Left forelimb (tissue), 1 donor: ENCODE measurements at regions not wholly inside any gene's neighbourhood (a gene's known extent, or its start where the extent isn't known, plus 50 kb on each side); places are given as distances from the start of the nearest gene placed in this dataset.
"Not testable (repeated sequence)": the region's sequence is repeated elsewhere in the genome, so short reads cannot be mapped to it uniquely, and the experiment has no call there.

Experiments used
- DNase-seq: peaks from one replicate; pipeline ENCODE4 v3.0.0-alpha.2; 2018; ENCODE audit warnings: low spot score

- no peak for DNase-seq
Measured at GRCh38 chr10:10038348-10038747, 979.3 kb upstream of the CELF2 start.

- DNase-seq = no peak
Measured at GRCh38 chr10:10039595-10039994, 978.1 kb upstream of the CELF2 start.

- no peak for DNase-seq
Measured at GRCh38 chr10:10043083-10043482, 974.6 kb upstream of the CELF2 start.

GRCh38 chr10:10044922-10045764 is 972.5 kb upstream of the CELF2 start:
- no peak for DNase-seq

- DNase-seq = no peak
Measured at GRCh38 chr10:10045765-10046028, 972.0 kb upstream of the CELF2 start.

- no peak for DNase-seq
Measured at GRCh38 chr10:10047426-10047825, 970.2 kb upstream of the CELF2 start.

GRCh38 chr10:10053051-10053450 is 964.6 kb upstream of the CELF2 start:
- DNase-seq = no peak

- no peak for DNase-seq
Measured at GRCh38 chr10:10054466-10054865, 963.2 kb upstream of the CELF2 start.

- DNase-seq = no peak
Measured at GRCh38 chr10:10055656-10056442, 961.8 kb upstream of the CELF2 start.

GRCh38 chr10:10056961-10057360 is 960.7 kb upstream of the CELF2 start:
- DNase-seq = no peak

GRCh38 chr10:10067644-10068043 is 950.0 kb upstream of the CELF2 start:
- DNase-seq = no peak

- not testable (repeated sequence) for DNase-seq
Measured at GRCh38 chr10:10074847-10075246, 942.8 kb upstream of the CELF2 start.

GRCh38 chr10:10078446-10078845 is 939.2 kb upstream of the CELF2 start:
- DNase-seq = no peak

- no peak for DNase-seq
Measured at GRCh38 chr10:10092581-10092980, 925.1 kb upstream of the CELF2 start.

- DNase-seq = no peak
Measured at GRCh38 chr10:10093021-10093420, 924.7 kb upstream of the CELF2 start.

- DNase-seq = no peak
Measured at GRCh38 chr10:10094691-10095090, 923.0 kb upstream of the CELF2 start.

- no peak for DNase-seq
Measured at GRCh38 chr10:10096296-10096695, 921.4 kb upstream of the CELF2 start.

GRCh38 chr10:10096898-10097297 is 920.8 kb upstream of the CELF2 start:
- no peak for DNase-seq

- DNase-seq = no peak
Measured at GRCh38 chr10:10101106-10101505, 916.6 kb upstream of the CELF2 start.

GRCh38 chr10:10110844-10111490 is 906.7 kb upstream of the CELF2 start:
- no peak for DNase-seq

- no peak for DNase-seq
Measured at GRCh38 chr10:10118131-10118530, 899.5 kb upstream of the CELF2 start.

- no peak for DNase-seq
Measured at GRCh38 chr10:10120671-10121070, 897.0 kb upstream of the CELF2 start.

GRCh38 chr10:10125676-10126075 is 892.0 kb upstream of the CELF2 start:
- no peak for DNase-seq
